Epithelial cell of proximal tubule (primary cell): ENCODE measurements at regions not wholly inside any gene's neighbourhood (a gene's known extent, or its start where the extent isn't known, plus 50 kb on each side); places are given as distances from the start of the nearest gene placed in this dataset.
A peak's percentile ranks its signal among the peaks of the same experiment; 100 is the strongest.

Experiments used
- DNase-seq: peaks from one replicate; pipeline ENCODE4 v3.0.0-alpha.2; 2011; ENCODE audit warnings: low read depth
- H3K4me3 ChIP-seq: 2 replicates; pipeline ENCODE4 v1.5.1; 2011; ENCODE audit warnings: low read depth, mild to moderate bottlenecking, low read length
- CTCF ChIP-seq: conservative IDR thresholded peaks from 2 replicates; pipeline ENCODE4 v1.5.1; 2012; ENCODE audit warnings: low read depth, mild to moderate bottlenecking, low read length

DNA sequence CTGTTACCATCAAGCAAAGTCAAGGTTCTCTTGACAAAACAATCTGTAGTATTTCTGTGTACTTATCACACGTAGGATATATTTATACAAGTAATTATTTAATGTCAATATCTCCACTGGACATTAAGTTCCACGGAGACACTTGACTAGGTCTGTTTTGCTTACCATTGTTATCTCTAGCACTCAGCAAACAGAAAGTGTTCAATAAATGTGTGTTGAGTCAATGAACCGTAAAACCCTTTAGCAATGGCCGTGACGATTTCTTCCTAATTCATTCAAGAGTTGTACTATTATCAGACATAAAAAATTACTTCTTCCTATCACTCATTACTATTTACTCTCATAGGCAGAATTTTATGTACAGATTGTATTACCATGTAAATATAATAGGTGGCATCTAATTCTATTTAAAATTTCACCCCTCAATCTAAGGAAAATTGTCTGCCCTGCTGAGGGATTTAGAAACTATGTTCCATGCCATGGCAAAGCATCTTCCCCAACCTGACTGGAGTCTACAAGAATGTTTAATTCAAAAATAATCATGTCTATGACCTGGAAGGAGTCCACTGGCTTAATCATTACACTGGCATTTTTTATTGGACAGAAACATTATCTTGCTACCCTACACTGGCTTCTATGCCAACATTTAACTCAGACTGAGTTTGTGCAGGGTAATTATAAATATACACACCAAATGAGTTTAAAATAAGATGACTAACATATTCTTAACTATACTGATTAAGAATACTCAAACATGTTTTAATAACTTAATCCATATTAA is 301.9 kb downstream of the ZEB2 start:
- DNase-seq, result no peak
- no peak for TF ChIP-seq CTCF
- H3K4me3 ChIP-seq, result no peak overlapping the region

DNA sequence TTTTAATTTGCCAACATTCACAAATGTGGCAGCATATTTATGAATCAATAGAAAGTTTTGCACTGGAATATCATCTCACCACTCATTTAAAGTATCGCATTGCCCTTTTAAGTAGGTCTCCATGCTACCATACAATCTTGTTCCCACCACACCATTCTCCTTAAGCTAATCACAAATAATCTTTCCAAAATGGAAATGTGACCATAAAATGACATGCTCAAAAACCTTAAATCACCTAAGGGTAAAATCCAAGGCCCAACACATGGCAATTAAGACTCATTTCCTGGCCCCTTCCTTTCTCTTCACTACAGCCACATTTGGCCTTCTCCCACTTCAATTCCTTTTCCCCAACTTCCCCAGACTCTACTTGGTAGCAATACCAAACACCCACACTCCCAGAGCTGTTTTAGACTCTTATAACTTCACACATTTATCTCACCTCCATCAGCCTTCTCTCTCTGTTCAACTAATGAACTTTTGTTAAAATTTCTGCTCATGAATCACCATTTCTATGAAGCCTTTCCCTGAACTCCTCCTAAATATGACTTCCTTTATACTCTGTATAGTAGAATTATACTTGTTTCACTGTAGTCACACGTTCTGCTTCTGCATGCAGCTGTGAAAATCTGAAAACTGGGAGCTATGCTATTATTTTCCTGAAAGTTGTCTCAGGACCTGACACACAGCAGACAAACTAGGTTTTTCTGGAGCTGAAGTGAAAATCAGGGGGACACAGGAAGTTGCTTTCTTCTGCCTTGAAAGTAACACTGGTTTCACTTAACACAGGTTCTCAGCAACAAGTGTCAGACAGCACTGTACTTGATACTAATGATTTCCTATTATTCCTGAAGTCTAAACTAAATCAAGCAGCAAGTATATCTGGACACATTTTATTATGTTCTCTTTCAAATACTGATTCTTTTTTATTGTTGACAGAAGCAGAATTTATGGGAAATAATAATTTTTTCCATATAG is 303.9 kb downstream of the ZEB2 start:
- no peak overlapping the region for H3K4me3 ChIP-seq
- no peak for DNase-seq
- no peak for TF ChIP-seq CTCF

DNA sequence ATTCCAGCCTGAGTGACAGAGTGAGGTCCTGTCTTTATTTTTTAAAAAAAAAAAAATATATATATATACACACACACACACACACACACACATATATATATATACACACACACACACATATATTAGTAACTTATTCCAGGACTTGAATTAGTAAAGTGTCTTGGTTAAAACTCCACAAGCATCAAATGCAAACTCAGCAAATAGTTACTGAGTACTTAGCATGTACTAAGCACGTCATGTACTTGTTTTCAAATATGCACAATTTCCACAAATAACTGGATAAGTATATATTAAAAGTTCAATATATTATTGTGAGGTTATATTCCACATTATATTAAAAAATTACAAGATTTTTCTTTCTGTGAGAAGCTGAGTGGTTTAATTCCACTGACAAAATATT is 304.7 kb downstream of the ZEB2 start:
- no peak overlapping the region for H3K4me3 ChIP-seq
- DNase-seq, result no peak
- TF ChIP-seq CTCF, result no peak

DNA sequence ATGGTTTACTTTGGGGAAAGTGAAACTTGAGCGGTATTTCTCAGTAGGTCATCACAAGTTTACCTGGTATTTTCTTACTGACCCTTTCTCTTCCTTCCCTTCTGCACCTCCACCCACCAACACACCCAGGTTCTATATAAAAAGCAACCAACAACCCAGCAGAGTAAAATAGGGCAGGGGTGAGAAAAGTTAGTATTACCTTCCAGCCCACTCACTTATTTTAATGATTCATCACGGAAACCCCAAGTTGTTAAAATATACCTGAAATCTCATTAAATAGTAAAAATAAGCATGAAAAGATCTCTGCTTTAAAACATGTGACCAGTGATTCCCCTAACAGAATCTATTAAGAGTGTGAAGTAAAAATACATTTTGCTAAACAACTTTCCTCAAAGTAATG is 306.1 kb downstream of the ZEB2 start:
- DNase-seq, result no peak
- H3K4me3 ChIP-seq, result peak overlapping the region; percentile 3
- TF ChIP-seq CTCF, result no peak

GRCh38 chr2:144211826-144212225 is 308.1 kb downstream of the ZEB2 start:
- no peak overlapping the region for H3K4me3 ChIP-seq
- TF ChIP-seq CTCF, result no peak
- DNase-seq, result no peak

- no peak overlapping the region for H3K4me3 ChIP-seq
- no peak for DNase-seq
- TF ChIP-seq CTCF, result no peak
Observed at GRCh38 chr2:144211065-144211464, 308.9 kb downstream of the ZEB2 start.

DNA sequence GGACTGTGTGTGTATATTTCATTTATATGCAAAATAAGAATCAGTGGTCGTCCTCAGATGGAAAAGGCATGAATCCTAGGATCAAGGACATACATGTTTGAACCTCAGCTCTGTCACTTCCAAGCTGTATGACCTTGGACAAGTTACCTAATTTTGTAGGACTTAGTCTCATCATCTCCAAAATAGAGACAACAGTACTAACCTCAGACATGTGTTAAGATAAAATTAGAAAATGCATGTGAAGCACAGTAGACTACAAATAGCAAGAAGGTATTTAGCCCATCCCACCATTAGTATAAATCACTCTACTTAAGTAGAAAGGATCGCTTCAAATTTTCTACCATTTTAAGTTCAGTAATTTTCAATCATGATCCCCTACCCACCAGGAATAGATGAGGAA is 309.8 kb downstream of the ZEB2 start:
- H3K4me3 ChIP-seq, result no peak overlapping the region
- no peak for DNase-seq
- TF ChIP-seq CTCF, result no peak
